ENCODE measurements at regions not wholly inside any gene's neighbourhood (a gene's known extent, or its start where the extent isn't known, plus 50 kb on each side); places are given as distances from the start of the nearest gene placed in this dataset.

DNA sequence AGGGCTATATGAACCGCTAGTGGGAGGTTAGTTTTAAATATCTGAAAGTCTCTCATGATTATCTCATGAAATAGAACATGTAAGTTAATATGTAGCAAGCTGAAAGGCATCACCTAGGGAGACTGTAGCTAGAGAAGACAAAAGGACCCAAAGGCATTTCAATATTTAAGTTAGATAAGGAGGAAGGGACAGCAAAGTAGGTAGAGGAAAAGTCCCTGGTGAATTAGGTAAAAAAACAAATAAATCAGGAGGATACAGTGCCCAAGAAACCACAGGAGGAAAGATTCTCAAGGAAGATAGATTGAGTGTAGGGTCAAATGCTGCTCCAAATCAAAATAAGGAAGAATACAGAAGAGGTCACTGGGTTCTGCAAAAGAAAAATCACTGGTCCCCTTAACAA lies 175.5 kb downstream of the GASK1B start:
- ATAC-seq (no peak), DNase-seq (no peak)
- Histone ChIP-seq H3K9me3 (no peaks in the 10 kb centered on the region), H3K27ac (no peak overlapping the region), H3K4me1 (peaks cover 0 to 34% (median 4%) of the 10 kb centered on the region in 12 donors), H3K36me3 (no peaks in the 10 kb centered on the region), H3K27me3 (no peaks in the 10 kb centered on the region), H3K4me3 (no peak overlapping the region)
- TF ChIP-seq, protein P1, sequence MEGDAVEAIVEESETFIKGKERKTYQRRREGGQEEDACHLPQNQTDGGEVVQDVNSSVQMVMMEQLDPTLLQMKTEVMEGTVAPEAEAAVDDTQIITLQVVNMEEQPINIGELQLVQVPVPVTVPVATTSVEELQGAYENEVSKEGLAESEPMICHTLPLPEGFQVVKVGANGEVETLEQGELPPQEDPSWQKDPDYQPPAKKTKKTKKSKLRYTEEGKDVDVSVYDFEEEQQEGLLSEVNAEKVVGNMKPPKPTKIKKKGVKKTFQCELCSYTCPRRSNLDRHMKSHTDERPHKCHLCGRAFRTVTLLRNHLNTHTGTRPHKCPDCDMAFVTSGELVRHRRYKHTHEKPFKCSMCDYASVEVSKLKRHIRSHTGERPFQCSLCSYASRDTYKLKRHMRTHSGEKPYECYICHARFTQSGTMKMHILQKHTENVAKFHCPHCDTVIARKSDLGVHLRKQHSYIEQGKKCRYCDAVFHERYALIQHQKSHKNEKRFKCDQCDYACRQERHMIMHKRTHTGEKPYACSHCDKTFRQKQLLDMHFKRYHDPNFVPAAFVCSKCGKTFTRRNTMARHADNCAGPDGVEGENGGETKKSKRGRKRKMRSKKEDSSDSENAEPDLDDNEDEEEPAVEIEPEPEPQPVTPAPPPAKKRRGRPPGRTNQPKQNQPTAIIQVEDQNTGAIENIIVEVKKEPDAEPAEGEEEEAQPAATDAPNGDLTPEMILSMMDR (IDR thresholded peaks at IDR 0.05) = no peak
- no peak for TF ChIP-seq POLR2A (IDR thresholded peaks at IDR 0.05)
- intact Hi-C loops (cut with DNase I) = loop anchor here in 2 of 10 donors (10.0 kb wide), 2 partner anchors 258 to 628 kb away; no protein-coding TSS in a partner anchor
- WGBS, 4 donors = 77 to 99% (median 95%) methylated on average over 1 of the region's 1 CpG

- H3K9me3 ChIP-seq = no peaks in the 10 kb centered on the region
- peak overlapping the region in 2 of 12 donors; percentile 10 to 14 for H3K27ac ChIP-seq
- intact Hi-C loops (cut with DNase I) = loop anchor here in 2 of 10 donors (1.0 to 10.0 kb wide), 3 partner anchors 176 to 628 kb away; no protein-coding TSS in a partner anchor
- DNase-seq = no peak
- H3K4me3 ChIP-seq = no peak overlapping the region
- no peaks in the 10 kb centered on the region for H3K36me3 ChIP-seq
- H3K27me3 ChIP-seq = no peaks in the 10 kb centered on the region
- TF ChIP-seq, protein P1 (IDR thresholded peaks at IDR 0.05) = no peak
- TF ChIP-seq POLR2A (IDR thresholded peaks at IDR 0.05) = no peak
- no peak for ATAC-seq
- peaks cover 0 to 31% (median 5%) of the 10 kb centered on the region in 12 donors for H3K4me1 ChIP-seq
- WGBS, 4 donors = 57 to 71% (median 62%) methylated on average over 6 of the region's 6 CpGs
Measured at GRCh38 chr4:157996061-157997028, 176.5 kb downstream of the GASK1B start.

- H3K9me3 ChIP-seq = no peaks in the 10 kb centered on the region
- intact Hi-C loops (cut with DNase I) = loop anchor here in 8 of 10 donors (5.0 to 10.0 kb wide), 6 partner anchors 177 to 632 kb away; partner anchors contain the start of gene GASK1B (in 1 of the 8)
- no peaks in the 10 kb centered on the region for H3K36me3 ChIP-seq
- WGBS, 4 donors = 72 to 81% (median 76%) methylated on average over 6 of the region's 6 CpGs
- DNase-seq (no peak), ATAC-seq (no peak)
- H3K27me3 ChIP-seq = no peaks in the 10 kb centered on the region
- peaks cover 0 to 31% (median 5%) of the 10 kb centered on the region in 12 donors for H3K4me1 ChIP-seq
- H3K27ac ChIP-seq = peak overlapping the region in 2 of 12 donors; percentile 20 to 29
- no peak overlapping the region for H3K4me3 ChIP-seq
- TF ChIP-seq POLR2A (IDR thresholded peaks at IDR 0.05) = no peak
- TF ChIP-seq, protein P1 (IDR thresholded peaks at IDR 0.05) = no peak
Measured at GRCh38 chr4:157994863-157995262, 178.0 kb downstream of the GASK1B start.
